ENCODE measurements at regions not wholly inside any gene's neighbourhood (a gene's known extent, or its start where the extent isn't known, plus 50 kb on each side); places are given as distances from the start of the nearest gene placed in this dataset.

GRCh38 chr20:58127701-58128111 is 100.7 kb downstream of the ANKRD60 start:
- no peak for TF ChIP-seq CTCF (conservative IDR thresholded peaks at IDR 0.05; ENCODE audit: low read depth, low read length)
- TF ChIP-seq EZH2 (IDR thresholded peaks at IDR 0.05; ENCODE audit: borderline replicate concordance, low read depth, low read length, poor library complexity, severe bottlenecking): no peak
